ENCODE measurements at regions not wholly inside any gene's neighbourhood (a gene's known extent, or its start where the extent isn't known, plus 50 kb on each side); places are given as distances from the start of the nearest gene placed in this dataset.
"Not testable (repeated sequence)": the region's sequence is repeated elsewhere in the genome, so short reads cannot be mapped to it uniquely, and the experiment has no call there.

GRCh38 chr13:87138866-87139265 lies 532.3 kb upstream of the SLITRK5 start:
- TF ChIP-seq POLR2A (IDR thresholded peaks at IDR 0.05; ENCODE audit: low read length), result no peak
- TF ChIP-seq GATA1 (IDR thresholded peaks at IDR 0.05; ENCODE audit: low read depth, low read length), result no peak
- DNase-seq, result no peak

GRCh38 chr13:87147076-87147475 lies 524.1 kb upstream of the SLITRK5 start:
- DNase-seq, result no peak
- TF ChIP-seq POLR2A (IDR thresholded peaks at IDR 0.05; ENCODE audit: low read length) (no peak), GATA1 (IDR thresholded peaks at IDR 0.05; ENCODE audit: low read depth, low read length) (no peak)

GRCh38 chr13:87153371-87153770 lies 517.8 kb upstream of the SLITRK5 start:
- no peak for TF ChIP-seq GATA1 (IDR thresholded peaks at IDR 0.05; ENCODE audit: low read depth, low read length)
- no peak for TF ChIP-seq POLR2A (IDR thresholded peaks at IDR 0.05; ENCODE audit: low read length)
- DNase-seq, result no peak

GRCh38 chr13:87166348-87166747 lies 504.8 kb upstream of the SLITRK5 start:
- no peak for DNase-seq
- TF ChIP-seq GATA1 (IDR thresholded peaks at IDR 0.05; ENCODE audit: low read depth, low read length) (no peak), POLR2A (IDR thresholded peaks at IDR 0.05; ENCODE audit: low read length) (no peak)

- TF ChIP-seq POLR2A (IDR thresholded peaks at IDR 0.05; ENCODE audit: low read length) (no peak), GATA1 (IDR thresholded peaks at IDR 0.05; ENCODE audit: low read depth, low read length) (no peak)
- no peak for DNase-seq
Measured at GRCh38 chr13:87168390-87168789, 502.8 kb upstream of the SLITRK5 start.

- no peak for DNase-seq
- TF ChIP-seq POLR2A (IDR thresholded peaks at IDR 0.05; ENCODE audit: low read length), result no peak
- TF ChIP-seq GATA1 (IDR thresholded peaks at IDR 0.05; ENCODE audit: low read depth, low read length), result no peak
Measured at GRCh38 chr13:87169337-87169736, 501.8 kb upstream of the SLITRK5 start.

- TF ChIP-seq POLR2A (IDR thresholded peaks at IDR 0.05; ENCODE audit: low read length) (no peak), GATA1 (IDR thresholded peaks at IDR 0.05; ENCODE audit: low read depth, low read length) (no peak)
Measured at GRCh38 chr13:87172166-87172835, 498.9 kb upstream of the SLITRK5 start.

GRCh38 chr13:87185138-87185537 lies 486.0 kb upstream of the SLITRK5 start:
- not testable (repeated sequence) for DNase-seq

More at GRCh38 chr13:87172166-87172835, 498.9 kb upstream of the SLITRK5 start:
- no peak for DNase-seq

- not testable (repeated sequence) for DNase-seq
Measured at GRCh38 chr13:87186647-87187046, 484.5 kb upstream of the SLITRK5 start.

GRCh38 chr13:87191485-87191884 lies 479.7 kb upstream of the SLITRK5 start:
- not testable (repeated sequence) for DNase-seq

GRCh38 chr13:87198371-87198770 lies 472.8 kb upstream of the SLITRK5 start:
- TF ChIP-seq GATA1 (IDR thresholded peaks at IDR 0.05; ENCODE audit: low read depth, low read length), result no peak
- no peak for TF ChIP-seq POLR2A (IDR thresholded peaks at IDR 0.05; ENCODE audit: low read length)
- DNase-seq, result no peak

- no peak for DNase-seq
- TF ChIP-seq GATA1 (IDR thresholded peaks at IDR 0.05; ENCODE audit: low read depth, low read length) (no peak), POLR2A (IDR thresholded peaks at IDR 0.05; ENCODE audit: low read length) (no peak)
Measured at GRCh38 chr13:87206708-87207107, 464.5 kb upstream of the SLITRK5 start.

GRCh38 chr13:87207280-87208003 lies 463.7 kb upstream of the SLITRK5 start:
- no peak for DNase-seq
- TF ChIP-seq POLR2A (IDR thresholded peaks at IDR 0.05; ENCODE audit: low read length) (no peak), GATA1 (IDR thresholded peaks at IDR 0.05; ENCODE audit: low read depth, low read length) (no peak)

- no peak for TF ChIP-seq POLR2A (IDR thresholded peaks at IDR 0.05; ENCODE audit: low read length)
- no peak for TF ChIP-seq GATA1 (IDR thresholded peaks at IDR 0.05; ENCODE audit: low read depth, low read length)
- no peak for DNase-seq
Measured at GRCh38 chr13:87208636-87209035, 462.5 kb upstream of the SLITRK5 start.

GRCh38 chr13:87234981-87235380 lies 436.2 kb upstream of the SLITRK5 start:
- TF ChIP-seq POLR2A (IDR thresholded peaks at IDR 0.05; ENCODE audit: low read length) (no peak), GATA1 (IDR thresholded peaks at IDR 0.05; ENCODE audit: low read depth, low read length) (no peak)
- no peak for DNase-seq

Measured in erythroblast (primary cell).